HEK293T (cell line): ENCODE measurements at regions not wholly inside any gene's neighbourhood (a gene's known extent, or its start where the extent isn't known, plus 50 kb on each side); places are given as distances from the start of the nearest gene placed in this dataset.

Experiments
- ARNT ChIP-seq: fragments of 450-650 bp; IDR thresholded peaks from 2 replicates; pipeline ENCODE4 v1.6.1; 2017; ENCODE audit warnings: mild to moderate bottlenecking
- BHLHE40 ChIP-seq: fragments of 450-650 bp; IDR thresholded peaks from 2 replicates; pipeline ENCODE4 v1.6.1; 2016; ENCODE audit warnings: mild to moderate bottlenecking, moderate library complexity, borderline replicate concordance
- ELF4 ChIP-seq: fragments of 450-650 bp; IDR thresholded peaks from 2 replicates; pipeline ENCODE4 v1.6.1; 2017; ENCODE audit warnings: antibody characterized with exemption
- FOXA1 ChIP-seq: fragments of 450-650 bp; IDR thresholded peaks from 2 replicates; pipeline ENCODE4 v1.6.1; 2016; ENCODE audit warnings: mild to moderate bottlenecking
- FOXK2 ChIP-seq: fragments of 450-650 bp; IDR thresholded peaks from 2 replicates; pipeline ENCODE4 v1.6.1; 2016; ENCODE audit warnings: mild to moderate bottlenecking
- FOXM1 ChIP-seq: fragments of 450-650 bp; IDR thresholded peaks from 2 replicates; pipeline ENCODE4 v1.6.1; 2017; ENCODE audit warnings: mild to moderate bottlenecking, borderline replicate concordance
- L3MBTL2 ChIP-seq: fragments of 450-650 bp; conservative IDR thresholded peaks from 2 replicates; pipeline ENCODE4 v1.6.1; 2016; ENCODE audit warnings: mild to moderate bottlenecking
- NFRKB ChIP-seq: fragments of 450-650 bp; IDR thresholded peaks from 2 replicates; pipeline ENCODE4 v1.6.1; 2016; ENCODE audit warnings: mild to moderate bottlenecking, moderate library complexity
- SP1 ChIP-seq: fragments of 450-650 bp; IDR thresholded peaks from 2 replicates; pipeline ENCODE4 v1.6.1; 2017
- SUZ12 ChIP-seq: fragments of 450-650 bp; IDR thresholded peaks from 2 replicates; pipeline ENCODE4 v1.6.1; 2016; ENCODE audit warnings: mild to moderate bottlenecking
- TARDBP ChIP-seq: fragments of 450-650 bp; IDR thresholded peaks from 2 replicates; pipeline ENCODE4 v1.6.1; 2016
- ZNF384 ChIP-seq: fragments of 450-650 bp; IDR thresholded peaks from 2 replicates; pipeline ENCODE4 v1.6.1; 2016
- TF ChIP-seq, protein P1 (sequence below): fragments of 450-650 bp; IDR thresholded peaks from 2 replicates; pipeline ENCODE4 v1.6.1; 2016

DNA sequence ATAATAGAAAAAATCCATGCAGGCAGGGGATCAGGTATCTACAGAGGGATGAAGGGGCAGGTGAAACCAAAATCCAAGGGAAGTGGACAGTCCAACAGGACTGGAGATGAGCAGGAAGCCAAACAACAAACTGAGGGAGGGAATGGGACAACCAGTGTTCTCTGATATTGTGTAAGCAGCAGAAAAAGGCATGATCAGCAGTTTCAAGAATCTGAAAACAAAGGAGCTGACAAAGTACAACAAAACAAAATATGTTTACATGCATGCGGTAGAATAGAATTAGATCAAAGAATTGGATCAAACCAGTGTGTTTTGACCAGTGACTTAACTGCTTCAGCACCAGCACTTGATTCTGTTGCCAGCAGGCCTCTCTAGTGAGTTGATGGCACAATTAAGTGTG is 729.7 kb downstream of the RFPL4B start:
- no peak for TF ChIP-seq BHLHE40
- TF ChIP-seq FOXM1: no peak
- no peak for TF ChIP-seq ELF4
- TF ChIP-seq TARDBP: no peak
- no peak for TF ChIP-seq ARNT
- TF ChIP-seq FOXA1: no peak
- no peak for TF ChIP-seq L3MBTL2
- TF ChIP-seq FOXK2: no peak
- no peak for TF ChIP-seq SP1
- TF ChIP-seq NFRKB: no peak
- TF ChIP-seq ZNF384: no peak
- TF ChIP-seq SUZ12: no peak
- TF ChIP-seq, protein P1, sequence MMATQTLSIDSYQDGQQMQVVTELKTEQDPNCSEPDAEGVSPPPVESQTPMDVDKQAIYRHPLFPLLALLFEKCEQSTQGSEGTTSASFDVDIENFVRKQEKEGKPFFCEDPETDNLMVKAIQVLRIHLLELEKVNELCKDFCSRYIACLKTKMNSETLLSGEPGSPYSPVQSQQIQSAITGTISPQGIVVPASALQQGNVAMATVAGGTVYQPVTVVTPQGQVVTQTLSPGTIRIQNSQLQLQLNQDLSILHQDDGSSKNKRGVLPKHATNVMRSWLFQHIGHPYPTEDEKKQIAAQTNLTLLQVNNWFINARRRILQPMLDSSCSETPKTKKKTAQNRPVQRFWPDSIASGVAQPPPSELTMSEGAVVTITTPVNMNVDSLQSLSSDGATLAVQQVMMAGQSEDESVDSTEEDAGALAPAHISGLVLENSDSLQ: no peak
